H1 (cell line): ENCODE measurements at regions not wholly inside any gene's neighbourhood (a gene's known extent, or its start where the extent isn't known, plus 50 kb on each side); places are given as distances from the start of the nearest gene placed in this dataset.

ENCODE experiments used
- CTCF ChIA-PET: fragments of 300-600 bp; sonication (Branson Sonifier 250); formaldehyde crosslinking; loops from one replicate; lab custom pipeline; 2021; ENCODE audit not compliant: partially characterized antibody; lab: Charles Lee
- POLR2A ChIA-PET: fragments of 300-600 bp; sonication (Branson Sonifier 250); formaldehyde crosslinking; loops from one replicate; lab custom pipeline; 2021; ENCODE audit warnings: inconsistent platforms; ENCODE audit not compliant: partially characterized antibody; lab: Charles Lee
- DNase-seq, 2 experiments: peaks; one replicate each; pipeline versions ENCODE4 v3.0.0 to v3.0.0-alpha.2; 2010 to 2022; ENCODE audit warnings: low spot score in 2 of 2, low read depth in 1 of 2, mixed read lengths in 1 of 2
- FAIRE-seq: peaks from 2 replicates; lab custom pipeline; 2011; peaks lifted over from hg19 to GRCh38; lab: Jason Lieb, UNC
- H2AFZ ChIP-seq: 2 replicates; pipeline ENCODE4 v1.8.1; 2012; ENCODE audit warnings: low read length, inconsistent platforms
- H2AK5ac ChIP-seq: 2 replicates; pipeline ENCODE4 v1.6.1; 2013; ENCODE audit warnings: low read depth, low read length
- H2BK120ac ChIP-seq: replicated peaks from 2 replicates; pipeline ENCODE3; 2013; ENCODE audit warnings: low read depth, low read length, inconsistent platforms
- H2BK12ac ChIP-seq: 2 replicates; pipeline ENCODE4 v1.6.1; 2013; ENCODE audit warnings: low read depth, low read length
- H2BK15ac ChIP-seq: 2 replicates; pipeline ENCODE4 v1.6.1; 2013; ENCODE audit warnings: low read length
- H2BK20ac ChIP-seq: 2 replicates; pipeline ENCODE4 v1.6.1; 2013; ENCODE audit warnings: low read length
- H2BK5ac ChIP-seq: 2 replicates; pipeline ENCODE4 v1.6.1; 2013; ENCODE audit warnings: low read depth, low read length
- H3K14ac ChIP-seq: 2 replicates; pipeline ENCODE4 v1.6.1; 2013; ENCODE audit warnings: inconsistent platforms; ENCODE audit not compliant: insufficient read length
- H3K18ac ChIP-seq: 2 replicates; pipeline ENCODE4 v1.6.1; 2013; ENCODE audit warnings: low read length; ENCODE audit errors: extremely low read depth
- H3K23ac ChIP-seq: 2 replicates; pipeline ENCODE4 v1.6.1; 2013; ENCODE audit warnings: inconsistent platforms; ENCODE audit not compliant: insufficient read length
- H3K23me2 ChIP-seq: 2 replicates; pipeline ENCODE4 v1.6.1; 2013; ENCODE audit warnings: low read depth, low read length
- H3K27ac ChIP-seq: 2 replicates; pipeline ENCODE4 v1.6.1; 2011; ENCODE audit warnings: low read depth, low read length, inconsistent platforms
- H3K27me3 ChIP-seq, 4 experiments: replicated peaks in 1 of 4; 1 replicate in 1 of 4; 2 replicates in 3 of 4; pipeline versions ENCODE4 v1.6.1 to v1.8.1; 2011 to 2013; ENCODE audit warnings: low read length in 3 of 4, mild to moderate bottlenecking in 3 of 4, inconsistent platforms in 2 of 4, mixed read lengths in 2 of 4, moderate library complexity in 1 of 4; ENCODE audit not compliant: control insufficient read depth in 3 of 4, insufficient read depth in 3 of 4; ENCODE audit errors: extremely low read depth in 1 of 4
- H3K36me3 ChIP-seq, 4 experiments: 2 replicates each; pipeline versions ENCODE4 v1.6.1 to v1.8.1; 2011 to 2013; ENCODE audit warnings: mild to moderate bottlenecking in 4 of 4, low read length in 3 of 4, moderate library complexity in 2 of 4, control low read depth in 1 of 4, inconsistent platforms in 1 of 4; ENCODE audit not compliant: insufficient read depth in 4 of 4, control insufficient read depth in 2 of 4
- H3K4ac ChIP-seq: replicated peaks from 2 replicates; pipeline ENCODE3; 2013; ENCODE audit warnings: low read length, low read depth, mixed read lengths, inconsistent platforms; ENCODE audit not compliant: insufficient read length
- H3K4me1 ChIP-seq, 4 experiments: replicated peaks in 1 of 4; 1 replicate in 1 of 4; 2 replicates in 3 of 4; pipeline versions ENCODE4 v1.6.1 to v1.8.1; 2011 to 2013; ENCODE audit warnings: low read length in 3 of 4, inconsistent platforms in 2 of 4, mixed read lengths in 1 of 4; ENCODE audit not compliant: insufficient read depth in 4 of 4, control insufficient read depth in 3 of 4
- H3K4me2 ChIP-seq, 2 experiments: 2 replicates each; pipeline versions ENCODE4 v1.6.1 to v1.8.1; 2011 to 2013; ENCODE audit warnings: low read depth in 2 of 2, low read length in 2 of 2, control low read depth in 1 of 2, inconsistent platforms in 1 of 2, mild to moderate bottlenecking in 1 of 2; ENCODE audit not compliant: insufficient read depth in 1 of 2
- H3K4me3 ChIP-seq, 4 experiments: fragments of 200-600, 300-600 bp in 1 of 4; sonication (generic), shearing (Covaris generic), sonication (Bioruptor Twin) in 1 of 4; 2 replicates each; pipeline versions ENCODE4 v1.5.1 to v1.8.1; 2011 to 2016; ENCODE audit warnings: low read length in 4 of 4, low read depth in 3 of 4, control low read depth in 2 of 4, inconsistent platforms in 2 of 4, mild to moderate bottlenecking in 2 of 4, mixed read lengths in 1 of 4, moderate library complexity in 1 of 4; ENCODE audit not compliant: insufficient read depth in 2 of 4; ENCODE audit errors: extremely low read depth in 1 of 4
- H3K56ac ChIP-seq: replicated peaks from 2 replicates; pipeline ENCODE3; 2013; ENCODE audit warnings: low read depth, mild to moderate bottlenecking, mixed read lengths, low read length, inconsistent platforms; ENCODE audit not compliant: insufficient read length
- H3K79me1 ChIP-seq: 2 replicates; pipeline ENCODE4 v1.6.1; 2013; ENCODE audit warnings: low read depth, low read length, control low read depth
- H3K79me2 ChIP-seq, 2 experiments: 2 replicates each; pipeline versions ENCODE4 v1.6.1 to v1.8.1; 2012 to 2013; ENCODE audit warnings: low read length in 2 of 2, mild to moderate bottlenecking in 2 of 2, inconsistent platforms in 1 of 2; ENCODE audit not compliant: insufficient read depth in 2 of 2, control insufficient read depth in 1 of 2
- H3K9ac ChIP-seq, 4 experiments: replicated peaks in 1 of 4; 1 replicate in 1 of 4; 2 replicates in 3 of 4; pipeline versions ENCODE4 v1.6.1 to v1.8.1; 2011 to 2013; ENCODE audit warnings: low read depth in 3 of 4, low read length in 3 of 4, control low read depth in 2 of 4, mild to moderate bottlenecking in 2 of 4, moderate library complexity in 2 of 4, inconsistent platforms in 1 of 4; ENCODE audit errors: extremely low read depth in 1 of 4
- H3K9me3 ChIP-seq, 2 experiments: 2 replicates each; pipeline versions ENCODE4 v1.6.1 to v1.8.1; 2012 to 2013; ENCODE audit warnings: mild to moderate bottlenecking in 2 of 2, moderate library complexity in 2 of 2, control low read depth in 1 of 2, inconsistent platforms in 1 of 2, low read depth in 1 of 2, low read length in 1 of 2, mixed read lengths in 1 of 2; ENCODE audit not compliant: insufficient read depth in 2 of 2
- H4K20me1 ChIP-seq, 2 experiments: replicated peaks in 1 of 2; 2 replicates each; pipeline versions ENCODE3 to v1.8.1; 2011 to 2013; ENCODE audit warnings: inconsistent platforms in 2 of 2, low read length in 2 of 2, mild to moderate bottlenecking in 1 of 2; ENCODE audit not compliant: insufficient read depth in 2 of 2, control insufficient read depth in 1 of 2
- H4K5ac ChIP-seq: 2 replicates; pipeline ENCODE4 v1.6.1; 2013; ENCODE audit warnings: low read length, low read depth, mixed read lengths, inconsistent platforms; ENCODE audit not compliant: insufficient read length
- H4K8ac ChIP-seq: 2 replicates; pipeline ENCODE4 v1.8.0; 2013; ENCODE audit warnings: mild to moderate bottlenecking, moderate library complexity, low read length, inconsistent platforms; ENCODE audit not compliant: insufficient read depth; ENCODE audit errors: extremely low read depth
- H4K91ac ChIP-seq: replicated peaks from 2 replicates; pipeline ENCODE3; 2013; ENCODE audit warnings: low read length, mixed read lengths, inconsistent platforms; ENCODE audit not compliant: insufficient read length
- ASH2L ChIP-seq: fragments of 200-600, 300-600 bp; sonication (generic); IDR thresholded peaks from one replicate; pipeline ENCODE4 v1.7.1; 2017; ENCODE audit warnings: low read length
- CHD1 ChIP-seq: IDR thresholded peaks from 2 replicates; pipeline ENCODE4 v1.6.1; 2012; ENCODE audit warnings: low read depth, low read length, improper control_type of control experiment
- CTCF ChIP-seq, 3 experiments: IDR thresholded peaks; 1 replicate in 2 of 3; 2 replicates in 1 of 3; pipeline versions ENCODE4 v1.5.1 to v1.6.1; 2011; ENCODE audit warnings: low read length in 3 of 3, mild to moderate bottlenecking in 3 of 3, inconsistent platforms in 2 of 3, low read depth in 1 of 3, moderate library complexity in 1 of 3; ENCODE audit not compliant: insufficient read depth in 1 of 3; ENCODE audit errors: control extremely low read depth in 1 of 3
- KDM4A ChIP-seq: IDR thresholded peaks from one replicate; pipeline ENCODE4 v1.7.1; 2012; ENCODE audit warnings: low read depth, mild to moderate bottlenecking, moderate library complexity, low read length, inconsistent platforms; ENCODE audit not compliant: severe bottlenecking
- SRF ChIP-seq: IDR thresholded peaks from 2 replicates; pipeline ENCODE4 v1.6.1; 2011; ENCODE audit warnings: mild to moderate bottlenecking, low read depth, low read length, moderate library complexity
- SUZ12 ChIP-seq: fragments of 200-600 bp; sonication (generic); IDR thresholded peaks from 2 replicates; pipeline ENCODE4 v1.6.1; 2012; ENCODE audit warnings: mild to moderate bottlenecking, inconsistent platforms, low read length, moderate library complexity, mixed read lengths
- TCF12 ChIP-seq: IDR thresholded peaks from 2 replicates; pipeline ENCODE4 v1.6.1; 2011; ENCODE audit warnings: low read depth, mild to moderate bottlenecking, low read length
- YY1 ChIP-seq: IDR thresholded peaks from 2 replicates; pipeline ENCODE4 v1.6.1; 2011; ENCODE audit warnings: low read depth, mild to moderate bottlenecking, low read length
- ZNF274 ChIP-seq: IDR thresholded peaks from 2 replicates; pipeline ENCODE4 v1.7.0; 2012; ENCODE audit warnings: low read length, borderline replicate concordance; ENCODE audit errors: extremely low read depth

- no peaks in the 10 kb centered on the region for H3K23me2 ChIP-seq
- no peaks in the 10 kb centered on the region for H3K36me3 ChIP-seq
- CTCF ChIA-PET = no interaction called here
- H3K4me1 ChIP-seq = no peaks in the 10 kb centered on the region
- H3K18ac ChIP-seq = no peak overlapping the region
- H4K91ac ChIP-seq = no peak overlapping the region
- H4K8ac ChIP-seq = no peak overlapping the region
- H3K4me2 ChIP-seq = no peak overlapping the region
- no peak overlapping the region for H2BK15ac ChIP-seq
- no peaks in the 10 kb centered on the region for H3K27me3 ChIP-seq
- H3K79me2 ChIP-seq = no peaks in the 10 kb centered on the region
- H3K23ac ChIP-seq = no peak overlapping the region
- no peak overlapping the region for H2BK5ac ChIP-seq
- H3K56ac ChIP-seq = no peak overlapping the region
- no peak overlapping the region for H2AK5ac ChIP-seq
- no peak overlapping the region for H3K4ac ChIP-seq
- no peak overlapping the region for H2BK20ac ChIP-seq
- H2BK120ac ChIP-seq = no peak overlapping the region
- no peak overlapping the region for H3K14ac ChIP-seq
- no peak overlapping the region for H3K4me3 ChIP-seq
- no peak overlapping the region for H2BK12ac ChIP-seq
- H3K9me3 ChIP-seq = no peaks in the 10 kb centered on the region
- POLR2A ChIA-PET = no interaction called here
- no peaks in the 10 kb centered on the region for H3K79me1 ChIP-seq
- H2AFZ ChIP-seq = no peak overlapping the region
- H4K5ac ChIP-seq = no peak overlapping the region
- no peak overlapping the region for H3K27ac ChIP-seq
- no peaks in the 10 kb centered on the region for H4K20me1 ChIP-seq
- DNase-seq = no peak
- H3K9ac ChIP-seq = no peak overlapping the region
- FAIRE-seq = no peak
- no peak for TF ChIP-seq KDM4A
- TF ChIP-seq SUZ12 = no peak
- TF ChIP-seq SRF = no peak
- no peak for TF ChIP-seq ASH2L
- no peak for TF ChIP-seq ZNF274
- TF ChIP-seq TCF12 = no peak
- TF ChIP-seq YY1 = no peak
- TF ChIP-seq CTCF (IDR thresholded peaks at IDR 0.05; ENCODE audit: control extremely low read depth in 1 of 3, insufficient read depth in 1 of 3, low read depth in 1 of 3, low read length in 3 of 3) = no peak
- TF ChIP-seq CHD1 = no peak
Observed at GRCh38 chrX:110614596-110614995, 181.0 kb downstream of the CHRDL1 start.
